HepG2 (cell line): ENCODE measurements at regions not wholly inside any gene's neighbourhood (a gene's known extent, or its start where the extent isn't known, plus 50 kb on each side); places are given as distances from the start of the nearest gene placed in this dataset.

Experiments used
- CAMTA2 ChIP-seq: sonication (generic); formaldehyde crosslinking; IDR thresholded peaks from 2 replicates; pipeline ENCODE4 v1.4.0; 2020; ENCODE audit warnings: mild to moderate bottlenecking, missing genetic modification reagents, borderline replicate concordance
- ERF ChIP-seq: IDR thresholded peaks from 2 replicates; pipeline ENCODE4 v1.6.1; 2018; ENCODE audit warnings: missing biosample characterization, missing genetic modification reagents
- FIP1L1 ChIP-seq: fragments of 200-400 bp; formaldehyde crosslinking; IDR thresholded peaks from 2 replicates; pipeline ENCODE4 v1.6.1; 2018; ENCODE audit warnings: low read depth, mild to moderate bottlenecking, low read length, moderate library complexity, borderline replicate concordance; ENCODE audit not compliant: insufficient read depth
- FOSL1 ChIP-seq: sonication (generic); formaldehyde crosslinking; IDR thresholded peaks from 2 replicates; pipeline ENCODE4 v1.9.0; 2021; ENCODE audit warnings: missing genetic modification reagents, borderline replicate concordance
- IRX3 ChIP-seq: sonication (generic); formaldehyde crosslinking; IDR thresholded peaks from 2 replicates; pipeline ENCODE4 v1.8.1; 2023; ENCODE audit warnings: mild to moderate bottlenecking, low read depth, missing genetic modification reagents, borderline replicate concordance
- MED13 ChIP-seq: sonication (generic); formaldehyde crosslinking; IDR thresholded peaks from 2 replicates; pipeline ENCODE4 v1.5.0; 2020; ENCODE audit warnings: missing genetic modification reagents
- POLR2G ChIP-seq: fragments of 200-400 bp; formaldehyde crosslinking; IDR thresholded peaks from 2 replicates; pipeline ENCODE4 v1.6.1; 2018; ENCODE audit warnings: mild to moderate bottlenecking, low read depth, low read length, moderate library complexity
- REL ChIP-seq: sonication (generic); formaldehyde crosslinking; conservative IDR thresholded peaks from 2 replicates; pipeline ENCODE4 v1.8.0; 2022; ENCODE audit warnings: mild to moderate bottlenecking, missing genetic modification reagents, moderate library complexity
- TFDP1 ChIP-seq: IDR thresholded peaks from 2 replicates; pipeline ENCODE4 v1.6.1; 2016; ENCODE audit warnings: missing compliant biosample characterization, missing genetic modification reagents, borderline replicate concordance
- TRIM22 ChIP-seq: fragments of 450-650 bp; IDR thresholded peaks from 2 replicates; pipeline ENCODE4 v1.6.1; 2017
- ZBTB14 ChIP-seq: sonication (generic); formaldehyde crosslinking; IDR thresholded peaks from 2 replicates; pipeline ENCODE4 v1.4.0; 2020; ENCODE audit warnings: missing genetic modification reagents
- ZC3H13 ChIP-seq: sonication (generic); formaldehyde crosslinking; IDR thresholded peaks from 2 replicates; pipeline ENCODE4 v1.8.1; 2023; ENCODE audit warnings: mild to moderate bottlenecking, missing genetic modification reagents, moderate library complexity
- ZFP36 ChIP-seq: fragments of 150-350 bp; IDR thresholded peaks from 2 replicates; pipeline ENCODE4 v1.6.1; 2018; ENCODE audit warnings: borderline replicate concordance, low read length, low read depth; ENCODE audit not compliant: partially characterized antibody
- ZMAT5 ChIP-seq: sonication (generic); formaldehyde crosslinking; IDR thresholded peaks from 2 replicates; pipeline ENCODE4 v1.5.0; 2020; ENCODE audit warnings: mild to moderate bottlenecking, low read depth, missing genetic modification reagents, borderline replicate concordance
- ZNF281 ChIP-seq: sonication (generic); formaldehyde crosslinking; IDR thresholded peaks from 2 replicates; pipeline ENCODE4 v1.4.0; 2020; ENCODE audit warnings: missing genetic modification reagents, borderline replicate concordance
- ZNF562 ChIP-seq: sonication (generic); formaldehyde crosslinking; IDR thresholded peaks from 2 replicates; pipeline ENCODE4 v1.8.0; 2022; ENCODE audit warnings: missing genetic modification reagents, borderline replicate concordance
- ZNF577 ChIP-seq: sonication (generic); formaldehyde crosslinking; IDR thresholded peaks from 2 replicates; pipeline ENCODE4 v1.4.0; 2020; ENCODE audit warnings: mild to moderate bottlenecking, low read depth, missing genetic modification reagents, borderline replicate concordance
- ZNF775 ChIP-seq: sonication (generic); formaldehyde crosslinking; IDR thresholded peaks from 2 replicates; pipeline ENCODE4 v1.4.0; 2020; ENCODE audit warnings: missing genetic modification reagents, mild to moderate bottlenecking, moderate library complexity, borderline replicate concordance
- ZSCAN22 ChIP-seq: sonication (generic); formaldehyde crosslinking; IDR thresholded peaks from 2 replicates; pipeline ENCODE4 v1.4.0; 2020; ENCODE audit warnings: mild to moderate bottlenecking, missing genetic modification reagents
- ZXDC ChIP-seq: sonication (generic); formaldehyde crosslinking; IDR thresholded peaks from 2 replicates; pipeline ENCODE4 v1.5.0; 2020; ENCODE audit warnings: mild to moderate bottlenecking, missing genetic modification reagents

GRCh38 chr3:188002626-188003138 lies 151.3 kb upstream of the LPP start (continued):
- no peak; the same call in 1 of the 2 replicates for TF ChIP-seq TFDP1 (CRISPR knock-in tag)
- TF ChIP-seq ZNF281 (CRISPR knock-in tag) = peak; percentile 45; the same call in 1 of the 2 replicates
- no peak for TF ChIP-seq ZFP36
- no peak for TF ChIP-seq IRX3 (CRISPR knock-in tag)
- TF ChIP-seq ZMAT5 (CRISPR knock-in tag) = no peak
- no peak for TF ChIP-seq ZXDC (CRISPR knock-in tag)
- no peak for TF ChIP-seq ZNF562 (CRISPR knock-in tag)
- no peak for TF ChIP-seq ZSCAN22 (CRISPR knock-in tag)
- no peak for TF ChIP-seq ZNF775 (CRISPR knock-in tag)
- TF ChIP-seq REL (CRISPR knock-in tag) = no peak
- no peak for TF ChIP-seq TRIM22
- TF ChIP-seq ZBTB14 = no peak
- no peak for TF ChIP-seq ZNF577 (CRISPR knock-in tag)
- peak; percentile 98 for TF ChIP-seq FOSL1
- TF ChIP-seq FIP1L1 = no peak
- TF ChIP-seq ZC3H13 (CRISPR knock-in tag) = no peak; the same call in 1 of the 2 replicates
- TF ChIP-seq ERF (CRISPR knock-in tag) = peak; percentile 33; the same call in 1 of the 2 replicates
- no peak for TF ChIP-seq CAMTA2 (CRISPR knock-in tag)
- no peak; the same call in 1 of the 2 replicates for TF ChIP-seq POLR2G
- peak; percentile 95 for TF ChIP-seq MED13
